Kidney tubule cell (primary cell): ENCODE measurements at regions not wholly inside any gene's neighbourhood (a gene's known extent, or its start where the extent isn't known, plus 50 kb on each side); places are given as distances from the start of the nearest gene placed in this dataset.
A peak's percentile ranks its signal among the peaks of the same experiment; 100 is the strongest.
"Not testable (repeated sequence)": the region's sequence is repeated elsewhere in the genome, so short reads cannot be mapped to it uniquely, and the experiment has no call there.

Experiments
- DNase-seq: peaks from one replicate; pipeline ENCODE4 v3.0.0-alpha.2; 2018; ENCODE audit warnings: low spot score

- no peak for DNase-seq
Measured at GRCh38 chr10:63783882-63784281, 262.7 kb downstream of the REEP3 start.

GRCh38 chr10:63788152-63788821 lies 267.1 kb downstream of the REEP3 start:
- no peak for DNase-seq

- no peak for DNase-seq
Measured at GRCh38 chr10:63795094-63795860, 274.1 kb downstream of the REEP3 start.

- DNase-seq, result peak; percentile 87
Measured at GRCh38 chr10:63798599-63799498, 277.6 kb downstream of the REEP3 start.

- no peak for DNase-seq
Measured at GRCh38 chr10:63799521-63800300, 278.5 kb downstream of the REEP3 start.

GRCh38 chr10:63801166-63801565 lies 280.0 kb downstream of the REEP3 start:
- DNase-seq, result no peak

- DNase-seq, result no peak
Measured at GRCh38 chr10:63806330-63806729, 285.1 kb downstream of the REEP3 start.

GRCh38 chr10:63812501-63812900 lies 291.3 kb downstream of the REEP3 start:
- no peak for DNase-seq

- DNase-seq, result peak; percentile 52
Measured at GRCh38 chr10:63819753-63820329, 298.6 kb downstream of the REEP3 start.

GRCh38 chr10:63822496-63822895 lies 301.3 kb downstream of the REEP3 start:
- DNase-seq, result no peak

- peak; percentile 91 for DNase-seq
Measured at GRCh38 chr10:63825111-63825510, 303.9 kb downstream of the REEP3 start.

- no peak for DNase-seq
Measured at GRCh38 chr10:63825766-63826165, 304.6 kb downstream of the REEP3 start.

GRCh38 chr10:63827018-63827417 lies 305.8 kb downstream of the REEP3 start:
- DNase-seq, result not testable (repeated sequence)

- peak; percentile 9 for DNase-seq
Measured at GRCh38 chr10:63829020-63829419, 307.8 kb downstream of the REEP3 start.

GRCh38 chr10:63829573-63830149 lies 308.5 kb downstream of the REEP3 start:
- DNase-seq, result no peak

- no peak for DNase-seq
Measured at GRCh38 chr10:63832686-63833085, 311.5 kb downstream of the REEP3 start.

- DNase-seq, result no peak
Measured at GRCh38 chr10:63833411-63834060, 312.3 kb downstream of the REEP3 start.

GRCh38 chr10:63836666-63837442 lies 315.7 kb downstream of the REEP3 start:
- no peak for DNase-seq

- no peak for DNase-seq
Measured at GRCh38 chr10:63841761-63842160, 320.6 kb downstream of the REEP3 start.

GRCh38 chr10:63843107-63843506 lies 321.9 kb downstream of the REEP3 start:
- DNase-seq, result no peak
